ENCODE measurements at regions not wholly inside any gene's neighbourhood (a gene's known extent, or its start where the extent isn't known, plus 50 kb on each side); places are given as distances from the start of the nearest gene placed in this dataset.

DNA sequence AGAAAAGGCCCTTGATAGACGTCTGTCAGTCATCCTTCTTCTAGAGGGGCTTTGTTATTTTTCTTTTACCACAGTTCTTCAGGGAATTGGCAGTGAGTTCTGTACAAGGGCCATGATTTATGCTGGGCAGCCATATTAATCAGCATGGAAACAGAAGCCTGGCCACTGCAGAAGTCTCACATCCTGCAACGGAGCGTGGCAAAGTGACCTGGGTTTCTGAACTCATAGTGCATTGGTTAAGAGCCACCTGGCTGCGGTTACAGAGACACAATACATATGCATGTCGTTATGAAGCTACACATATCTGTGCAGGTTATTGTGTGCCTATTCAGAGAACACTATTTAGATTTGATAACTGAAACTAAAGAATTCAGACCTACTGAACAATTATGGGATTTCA, 419.4 kb upstream of the CELF2 start:
- no TSS peak for BruUV-seq (replicated peaks)
- H2AFZ ChIP-seq: no peak overlapping the region
- ChIA-PET CTCF (no interaction called here), POLR2A (ENCODE audit: unreplicated experiment) (no interaction called here)
- H3F3A ChIP-seq (ENCODE audit: insufficient read depth, low read depth): no peaks in the 10 kb centered on the region
- no peaks in the 10 kb centered on the region for H3K9me3 ChIP-seq (ENCODE audit: insufficient read depth, low read depth)
- H3K79me2 ChIP-seq (ENCODE audit: low read depth): no peaks in the 10 kb centered on the region
- H3K9me2 ChIP-seq (ENCODE audit: insufficient read depth): no peaks in the 10 kb centered on the region
- no peaks in the 10 kb centered on the region for H3K36me3 ChIP-seq (ENCODE audit: low read depth)
- intact Hi-C loops (cut with micrococcal nuclease; ENCODE audit: unreplicated experiment): no loop called here
- no peak for DNase-seq
- no peak overlapping the region for H3K4me2 ChIP-seq
- no peak for TF ChIP-seq EZH2 (IDR thresholded peaks at IDR 0.05; ENCODE audit: low read depth)
- H4K20me1 ChIP-seq (ENCODE audit: insufficient read depth): no peaks in the 10 kb centered on the region
- peaks cover 37% of the 10 kb centered on the region for H3K27me3 ChIP-seq (ENCODE audit: insufficient read depth, low read depth)
- no peak overlapping the region for H3K27ac ChIP-seq
- H3K4me3 ChIP-seq: no peak overlapping the region
- no peaks in the 10 kb centered on the region for H3K4me1 ChIP-seq (replicated peaks; ENCODE audit: insufficient read depth)

GRCh38 chr10:10600004-10600403, 417.7 kb upstream of the CELF2 start:
- no TSS peak for BruUV-seq (replicated peaks)
- ChIA-PET CTCF (no interaction called here), POLR2A (ENCODE audit: unreplicated experiment) (no interaction called here)
- H3K36me3 ChIP-seq (ENCODE audit: low read depth): no peaks in the 10 kb centered on the region
- H3K27ac ChIP-seq: no peak overlapping the region
- DNase-seq: no peak
- H3F3A ChIP-seq (ENCODE audit: insufficient read depth, low read depth): no peaks in the 10 kb centered on the region
- H3K4me3 ChIP-seq: no peak overlapping the region
- no peaks in the 10 kb centered on the region for H3K9me2 ChIP-seq (ENCODE audit: insufficient read depth)
- no peaks in the 10 kb centered on the region for H3K4me1 ChIP-seq (replicated peaks; ENCODE audit: insufficient read depth)
- no peak overlapping the region for H2AFZ ChIP-seq
- TF ChIP-seq EZH2 (IDR thresholded peaks at IDR 0.05; ENCODE audit: low read depth) (no peak), CTCF (conservative IDR thresholded peaks at IDR 0.05) (no peak)
- no peaks in the 10 kb centered on the region for H4K20me1 ChIP-seq (ENCODE audit: insufficient read depth)
- H3K79me2 ChIP-seq (ENCODE audit: low read depth): no peaks in the 10 kb centered on the region
- H3K4me2 ChIP-seq: no peak overlapping the region
- peaks cover 37% of the 10 kb centered on the region for H3K27me3 ChIP-seq (ENCODE audit: insufficient read depth, low read depth)
- H3K9me3 ChIP-seq (ENCODE audit: insufficient read depth, low read depth): no peaks in the 10 kb centered on the region
- intact Hi-C loops (cut with micrococcal nuclease; ENCODE audit: unreplicated experiment): no loop called here

- no peak overlapping the region for H3K27ac ChIP-seq
- no peak for DNase-seq
- ChIA-PET CTCF (no interaction called here), POLR2A (ENCODE audit: unreplicated experiment) (no interaction called here)
- H3K36me3 ChIP-seq (ENCODE audit: low read depth): no peaks in the 10 kb centered on the region
- no TSS peak for BruUV-seq (replicated peaks)
- H3K4me3 ChIP-seq: no peak overlapping the region
- no peaks in the 10 kb centered on the region for H3K79me2 ChIP-seq (ENCODE audit: low read depth)
- no peak for TF ChIP-seq EZH2 (IDR thresholded peaks at IDR 0.05; ENCODE audit: low read depth)
- TF ChIP-seq CTCF (conservative IDR thresholded peaks at IDR 0.05): no peak
- H3K9me3 ChIP-seq (ENCODE audit: insufficient read depth, low read depth): no peaks in the 10 kb centered on the region
- intact Hi-C loops (cut with micrococcal nuclease; ENCODE audit: unreplicated experiment): no loop called here
- H3K4me1 ChIP-seq (replicated peaks; ENCODE audit: insufficient read depth): no peaks in the 10 kb centered on the region
- no peaks in the 10 kb centered on the region for H3F3A ChIP-seq (ENCODE audit: insufficient read depth, low read depth)
- H3K27me3 ChIP-seq (ENCODE audit: insufficient read depth, low read depth): peaks cover 18% of the 10 kb centered on the region
- no peaks in the 10 kb centered on the region for H4K20me1 ChIP-seq (ENCODE audit: insufficient read depth)
- H3K4me2 ChIP-seq: no peak overlapping the region
- H3K9me2 ChIP-seq (ENCODE audit: insufficient read depth): no peaks in the 10 kb centered on the region
- H2AFZ ChIP-seq: no peak overlapping the region
Observed at GRCh38 chr10:10605551-10606081, 412.1 kb upstream of the CELF2 start.

- H3F3A ChIP-seq (ENCODE audit: insufficient read depth, low read depth): no peaks in the 10 kb centered on the region
- no peaks in the 10 kb centered on the region for H4K20me1 ChIP-seq (ENCODE audit: insufficient read depth)
- no peaks in the 10 kb centered on the region for H3K9me2 ChIP-seq (ENCODE audit: insufficient read depth)
- H3K36me3 ChIP-seq (ENCODE audit: low read depth): no peaks in the 10 kb centered on the region
- CTCF ChIA-PET: no interaction called here
- TF ChIP-seq CTCF (conservative IDR thresholded peaks at IDR 0.05) (no peak), EZH2 (IDR thresholded peaks at IDR 0.05; ENCODE audit: low read depth) (no peak)
- H2AFZ ChIP-seq: no peak overlapping the region
- no peak for DNase-seq
- H3K27ac ChIP-seq: no peak overlapping the region
- H3K79me2 ChIP-seq (ENCODE audit: low read depth): no peaks in the 10 kb centered on the region
- H3K4me1 ChIP-seq (replicated peaks; ENCODE audit: insufficient read depth): no peaks in the 10 kb centered on the region
- no peak overlapping the region for H3K4me2 ChIP-seq
- H3K27me3 ChIP-seq (ENCODE audit: insufficient read depth, low read depth): 0 out of 2 replicates have a peak, but pooled peaks cover 8% of the 10 kb centered on the region
- intact Hi-C loops (cut with micrococcal nuclease; ENCODE audit: unreplicated experiment): no loop called here
- H3K4me3 ChIP-seq: no peak overlapping the region
- POLR2A ChIA-PET (ENCODE audit: unreplicated experiment): no interaction called here
- no peaks in the 10 kb centered on the region for H3K9me3 ChIP-seq (ENCODE audit: insufficient read depth, low read depth)
- no TSS peak for BruUV-seq (replicated peaks)
Observed at GRCh38 chr10:10609379-10609955, 408.2 kb upstream of the CELF2 start.
